ENCODE measurements at regions not wholly inside any gene's neighbourhood (a gene's known extent, or its start where the extent isn't known, plus 50 kb on each side); places are given as distances from the start of the nearest gene placed in this dataset.

DNA sequence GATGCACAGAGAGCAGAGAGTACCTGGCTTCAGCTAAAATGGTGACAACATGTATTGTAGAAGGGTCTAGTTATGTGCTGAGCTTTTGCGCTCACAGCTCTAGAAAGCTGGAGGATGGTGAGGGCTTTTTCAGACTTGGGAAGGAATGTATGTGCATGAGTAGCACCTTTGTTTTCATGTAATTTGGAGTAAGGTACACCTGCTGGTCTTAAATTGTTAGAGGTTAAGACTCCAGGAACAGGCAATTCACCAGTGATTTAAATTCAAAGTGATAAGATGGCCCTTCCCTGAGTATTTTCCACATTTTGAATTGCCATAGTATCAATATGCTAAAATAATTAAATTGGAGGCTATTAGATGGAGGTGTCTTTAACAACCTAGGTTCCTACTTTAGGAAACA is 436.4 kb upstream of the GOLIM4 start:
- TF ChIP-seq, protein P1, sequence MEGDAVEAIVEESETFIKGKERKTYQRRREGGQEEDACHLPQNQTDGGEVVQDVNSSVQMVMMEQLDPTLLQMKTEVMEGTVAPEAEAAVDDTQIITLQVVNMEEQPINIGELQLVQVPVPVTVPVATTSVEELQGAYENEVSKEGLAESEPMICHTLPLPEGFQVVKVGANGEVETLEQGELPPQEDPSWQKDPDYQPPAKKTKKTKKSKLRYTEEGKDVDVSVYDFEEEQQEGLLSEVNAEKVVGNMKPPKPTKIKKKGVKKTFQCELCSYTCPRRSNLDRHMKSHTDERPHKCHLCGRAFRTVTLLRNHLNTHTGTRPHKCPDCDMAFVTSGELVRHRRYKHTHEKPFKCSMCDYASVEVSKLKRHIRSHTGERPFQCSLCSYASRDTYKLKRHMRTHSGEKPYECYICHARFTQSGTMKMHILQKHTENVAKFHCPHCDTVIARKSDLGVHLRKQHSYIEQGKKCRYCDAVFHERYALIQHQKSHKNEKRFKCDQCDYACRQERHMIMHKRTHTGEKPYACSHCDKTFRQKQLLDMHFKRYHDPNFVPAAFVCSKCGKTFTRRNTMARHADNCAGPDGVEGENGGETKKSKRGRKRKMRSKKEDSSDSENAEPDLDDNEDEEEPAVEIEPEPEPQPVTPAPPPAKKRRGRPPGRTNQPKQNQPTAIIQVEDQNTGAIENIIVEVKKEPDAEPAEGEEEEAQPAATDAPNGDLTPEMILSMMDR (IDR thresholded peaks at IDR 0.05; ENCODE audit: low read length), result no peak
- no peak for TF ChIP-seq EZH2phosphoT487 (IDR thresholded peaks at IDR 0.05; ENCODE audit: low read length)

Data from MM.1S (cell line).